Psoas muscle (tissue), 7 donors: ENCODE measurements at regions not wholly inside any gene's neighbourhood (a gene's known extent, or its start where the extent isn't known, plus 50 kb on each side); places are given as distances from the start of the nearest gene placed in this dataset.

Experiments used
- ATAC-seq, 4 donors: fragments of 200-7000 bp; cut with Tn5 transposase; one replicate each; pipeline ENCODE4 v1.9.1; 2020; ENCODE audit warnings: moderate library complexity in 3 of 4, mild to moderate bottlenecking in 2 of 4
- DNase-seq, 2 donors: peaks; one replicate each; pipeline ENCODE4 v3.0.0-alpha.2; 2020
- H3K27ac ChIP-seq: fragments of 200-600 bp; one replicate; pipeline ENCODE4 v1.8.0; 2022
- H3K27me3 ChIP-seq, 3 donors: fragments of 200-600 bp in 1 of 3; one replicate each; pipeline versions ENCODE4 v1.6.1 to v1.8.0; 2013 to 2022; ENCODE audit warnings: low read length in 2 of 3, mild to moderate bottlenecking in 2 of 3, moderate library complexity in 1 of 3; ENCODE audit not compliant: insufficient read depth in 3 of 3
- H3K36me3 ChIP-seq, 2 donors: fragments of 200-600 bp in 1 of 2; one replicate each; pipeline versions ENCODE4 v1.6.1 to v1.8.0; 2013 to 2022; ENCODE audit warnings: low read depth in 1 of 2, mild to moderate bottlenecking in 1 of 2, moderate library complexity in 1 of 2; ENCODE audit not compliant: insufficient read depth in 1 of 2
- H3K4me1 ChIP-seq: fragments of 200-600 bp; one replicate; pipeline ENCODE4 v1.8.0; 2022
- H3K4me3 ChIP-seq: fragments of 200-600 bp; one replicate; pipeline ENCODE4 v1.8.0; 2022; ENCODE audit warnings: mild to moderate bottlenecking
- H3K9me3 ChIP-seq: fragments of 200-600 bp; one replicate; pipeline ENCODE4 v1.8.0; 2022
- WGBS, 3 donors: extraction: QIAGEN DNeasy Blood & Tissue Kit; methylation state at CpG; one replicate each; pipeline versions ENCODE4 v1.1.6 to v1.1.7; 2013; 5-methylcytosine and 5-hydroxymethylcytosine counted together
- intact Hi-C, 2 donors: fragments of 100-400 bp; cut with DNase I; formaldehyde crosslinking; loops; one replicate each; pipeline versions ENCODE4 v1.11.0 to v1.14.2; 2022
- TF ChIP-seq, protein P1 (sequence below): fragments of 200-600 bp; IDR thresholded peaks from one replicate; pipeline ENCODE4 v1.8.0; 2022; ENCODE audit warnings: antibody characterized with exemption
- donor health status: healthy with polysubstance abuse.
- donor health status: DM: no; HTN: no; CAD: no; lungs with moderate emphysema.
- donor health status: Bipolar disorder and iron deficiency.
- donor health status: healthy.
- donor health status: DM: yes; HTN: yes; CAD: no.
- donor health status: DM: no; HTN: no; CAD: no.
- donor health status: DM: yes; HTN: yes; CAD: no.

DNA sequence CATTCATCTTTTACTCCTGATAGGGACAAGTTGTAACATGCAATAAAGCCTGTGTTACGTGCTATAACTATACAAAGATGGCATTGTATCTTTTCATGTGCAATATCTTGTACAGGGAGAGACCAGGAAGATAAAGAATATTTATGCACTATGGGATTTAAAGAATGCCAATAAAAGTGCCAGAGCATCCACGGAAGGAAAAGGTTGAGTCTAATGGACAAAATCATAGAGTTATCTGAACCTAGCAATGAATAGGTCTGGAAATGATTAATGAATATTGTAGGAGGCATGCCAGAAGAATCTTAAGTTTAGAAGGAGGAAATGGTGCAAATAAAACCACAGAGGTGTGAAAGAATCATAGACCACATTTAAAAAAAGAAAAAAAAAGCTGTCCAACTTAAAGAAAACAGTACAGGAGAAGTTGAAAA is 263.9 kb downstream of the KCNC2 start:
- no peak for DNase-seq
- intact Hi-C loops = no loop called here
- 32 to 59% (median 41%) methylated on average over 2 of the region's 2 CpGs for WGBS, 3 donors

GRCh38 chr12:74953697-74954096 is 255.9 kb downstream of the KCNC2 start:
- no peak for ATAC-seq
- H3K4me3 ChIP-seq = no peak overlapping the region
- DNase-seq = no peak
- H3K36me3 ChIP-seq = no peaks in the 10 kb centered on the region
- no peaks in the 10 kb centered on the region for H3K4me1 ChIP-seq
- H3K27ac ChIP-seq = no peak overlapping the region
- TF ChIP-seq, protein P1, sequence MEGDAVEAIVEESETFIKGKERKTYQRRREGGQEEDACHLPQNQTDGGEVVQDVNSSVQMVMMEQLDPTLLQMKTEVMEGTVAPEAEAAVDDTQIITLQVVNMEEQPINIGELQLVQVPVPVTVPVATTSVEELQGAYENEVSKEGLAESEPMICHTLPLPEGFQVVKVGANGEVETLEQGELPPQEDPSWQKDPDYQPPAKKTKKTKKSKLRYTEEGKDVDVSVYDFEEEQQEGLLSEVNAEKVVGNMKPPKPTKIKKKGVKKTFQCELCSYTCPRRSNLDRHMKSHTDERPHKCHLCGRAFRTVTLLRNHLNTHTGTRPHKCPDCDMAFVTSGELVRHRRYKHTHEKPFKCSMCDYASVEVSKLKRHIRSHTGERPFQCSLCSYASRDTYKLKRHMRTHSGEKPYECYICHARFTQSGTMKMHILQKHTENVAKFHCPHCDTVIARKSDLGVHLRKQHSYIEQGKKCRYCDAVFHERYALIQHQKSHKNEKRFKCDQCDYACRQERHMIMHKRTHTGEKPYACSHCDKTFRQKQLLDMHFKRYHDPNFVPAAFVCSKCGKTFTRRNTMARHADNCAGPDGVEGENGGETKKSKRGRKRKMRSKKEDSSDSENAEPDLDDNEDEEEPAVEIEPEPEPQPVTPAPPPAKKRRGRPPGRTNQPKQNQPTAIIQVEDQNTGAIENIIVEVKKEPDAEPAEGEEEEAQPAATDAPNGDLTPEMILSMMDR = no peak
- H3K27me3 ChIP-seq = no peaks in the 10 kb centered on the region
- no peaks in the 10 kb centered on the region for H3K9me3 ChIP-seq
- WGBS, 3 donors = 87 to 92% (median 90%) methylated on average over 1 of the region's 1 CpG
- intact Hi-C loops = no loop called here

More for the DNA sequence above, 263.9 kb downstream of the KCNC2 start:
- H3K36me3 ChIP-seq = no peaks in the 10 kb centered on the region
- H3K4me3 ChIP-seq = no peak overlapping the region
- TF ChIP-seq, protein P1 = no peak
- no peak overlapping the region for H3K27ac ChIP-seq
- H3K4me1 ChIP-seq = no peaks in the 10 kb centered on the region
- H3K9me3 ChIP-seq = no peaks in the 10 kb centered on the region
- ATAC-seq = no peak
- H3K27me3 ChIP-seq = no peaks in the 10 kb centered on the region

DNA sequence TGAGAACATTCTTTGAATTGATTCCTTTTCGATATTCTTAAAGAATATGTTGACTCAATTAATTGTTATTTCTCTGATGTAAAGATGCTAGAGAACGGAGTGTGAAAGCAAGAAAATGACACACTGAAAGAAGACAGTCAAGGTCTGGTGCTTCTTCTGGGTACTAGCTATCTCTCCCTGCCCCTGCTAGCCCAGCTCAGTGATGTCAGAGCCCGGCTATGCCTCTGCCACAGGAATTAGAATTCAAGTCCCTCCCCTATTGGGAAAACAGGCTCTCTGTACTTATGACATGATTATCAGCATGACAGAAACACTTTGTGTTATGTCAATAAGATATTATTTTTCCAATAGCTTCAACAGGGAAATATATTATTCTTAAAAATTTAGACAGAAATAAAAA is 252.4 kb downstream of the KCNC2 start:
- intact Hi-C loops = no loop called here
- no peak overlapping the region for H3K4me3 ChIP-seq

GRCh38 chr12:74957634-74958033 is 252.0 kb downstream of the KCNC2 start:
- H3K4me3 ChIP-seq = no peak overlapping the region
- intact Hi-C loops = no loop called here
- H3K9me3 ChIP-seq = no peaks in the 10 kb centered on the region
- ATAC-seq (no peak), DNase-seq (no peak)
- no peaks in the 10 kb centered on the region for H3K27me3 ChIP-seq
- H3K4me1 ChIP-seq = no peaks in the 10 kb centered on the region
- no peaks in the 10 kb centered on the region for H3K36me3 ChIP-seq
- TF ChIP-seq, protein P1 = no peak
- no peak overlapping the region for H3K27ac ChIP-seq

More for the DNA sequence above, 252.4 kb downstream of the KCNC2 start:
- Histone ChIP-seq H3K27ac (no peak overlapping the region), H3K36me3 (no peaks in the 10 kb centered on the region), H3K4me1 (no peaks in the 10 kb centered on the region), H3K9me3 (no peaks in the 10 kb centered on the region), H3K27me3 (no peaks in the 10 kb centered on the region)
- WGBS, 3 donors = 76 to 87% (median 80%) methylated on average over 3 of the region's 3 CpGs
- DNase-seq (no peak), ATAC-seq (no peak)
- TF ChIP-seq, protein P1 = no peak

DNA sequence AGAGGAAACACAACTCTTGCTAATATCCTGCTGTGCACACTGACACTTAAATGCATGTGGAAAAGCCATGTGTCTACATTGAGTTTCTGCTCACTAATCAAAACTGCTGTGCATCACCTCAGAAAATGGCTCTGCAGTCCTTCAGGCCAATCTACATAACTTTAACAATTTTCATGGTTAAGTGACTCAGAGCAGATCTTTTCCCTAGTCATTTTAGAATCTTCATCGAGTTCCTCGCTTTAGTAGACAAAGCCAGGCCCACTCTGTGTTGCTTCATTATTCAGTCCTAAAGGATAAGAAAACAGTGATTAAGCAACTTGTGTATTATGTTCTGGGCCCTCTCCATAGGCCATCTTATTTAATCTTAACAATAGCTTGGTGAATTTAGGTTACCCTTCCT is 250.0 kb downstream of the KCNC2 start:
- H3K9me3 ChIP-seq = no peaks in the 10 kb centered on the region
- no peak overlapping the region for H3K27ac ChIP-seq
- H3K27me3 ChIP-seq = no peaks in the 10 kb centered on the region
- ATAC-seq (no peak), DNase-seq (no peak)
- 88 to 97% (median 92%) methylated on average over 2 of the region's 2 CpGs for WGBS, 3 donors
- no peak overlapping the region for H3K4me3 ChIP-seq
- intact Hi-C loops = no loop called here
- no peaks in the 10 kb centered on the region for H3K4me1 ChIP-seq
- no peaks in the 10 kb centered on the region for H3K36me3 ChIP-seq
- TF ChIP-seq, protein P1 = no peak
